ENCODE measurements at regions not wholly inside any gene's neighbourhood (a gene's known extent, or its start where the extent isn't known, plus 50 kb on each side); places are given as distances from the start of the nearest gene placed in this dataset.

DNA sequence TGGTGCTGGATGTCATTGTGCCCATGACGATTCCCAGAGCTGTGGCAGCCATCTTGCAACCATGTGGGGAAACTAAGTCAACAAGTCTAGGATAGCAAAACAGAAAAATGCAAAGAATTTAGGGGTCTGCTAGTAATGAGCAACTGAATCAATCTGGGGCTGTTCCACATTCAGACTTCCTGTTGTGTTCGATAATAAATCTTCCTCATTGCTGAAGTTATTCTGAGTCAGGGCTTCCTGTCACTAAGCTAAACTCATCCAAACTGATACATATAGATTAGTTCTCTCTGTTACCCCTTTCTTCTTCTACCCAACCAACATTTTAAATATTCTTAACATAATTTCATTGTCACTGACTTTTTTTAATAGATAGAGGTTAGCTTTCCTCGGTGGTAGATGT, 205.9 kb downstream of the HACE1 start:
- no peaks in the 10 kb centered on the region for H3K27me3 ChIP-seq
- 67% methylated on average over 3 of the region's 3 CpGs for whole genome bisulfite sequencing
- intact Hi-C loops (cut with DNase I): no loop called here
- no peaks in the 10 kb centered on the region for H3K4me1 ChIP-seq
- no peak overlapping the region for H3K4me3 ChIP-seq
- peaks cover 0 to 3% (median 0%) of the 10 kb centered on the region in 4 donors for H3K9me3 ChIP-seq
- H3K27ac ChIP-seq (replicated peaks in 1 of 4): no peak overlapping the region
- TF ChIP-seq, protein P1, sequence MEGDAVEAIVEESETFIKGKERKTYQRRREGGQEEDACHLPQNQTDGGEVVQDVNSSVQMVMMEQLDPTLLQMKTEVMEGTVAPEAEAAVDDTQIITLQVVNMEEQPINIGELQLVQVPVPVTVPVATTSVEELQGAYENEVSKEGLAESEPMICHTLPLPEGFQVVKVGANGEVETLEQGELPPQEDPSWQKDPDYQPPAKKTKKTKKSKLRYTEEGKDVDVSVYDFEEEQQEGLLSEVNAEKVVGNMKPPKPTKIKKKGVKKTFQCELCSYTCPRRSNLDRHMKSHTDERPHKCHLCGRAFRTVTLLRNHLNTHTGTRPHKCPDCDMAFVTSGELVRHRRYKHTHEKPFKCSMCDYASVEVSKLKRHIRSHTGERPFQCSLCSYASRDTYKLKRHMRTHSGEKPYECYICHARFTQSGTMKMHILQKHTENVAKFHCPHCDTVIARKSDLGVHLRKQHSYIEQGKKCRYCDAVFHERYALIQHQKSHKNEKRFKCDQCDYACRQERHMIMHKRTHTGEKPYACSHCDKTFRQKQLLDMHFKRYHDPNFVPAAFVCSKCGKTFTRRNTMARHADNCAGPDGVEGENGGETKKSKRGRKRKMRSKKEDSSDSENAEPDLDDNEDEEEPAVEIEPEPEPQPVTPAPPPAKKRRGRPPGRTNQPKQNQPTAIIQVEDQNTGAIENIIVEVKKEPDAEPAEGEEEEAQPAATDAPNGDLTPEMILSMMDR (IDR thresholded peaks at IDR 0.05): no peak
- TF ChIP-seq POLR2A (IDR thresholded peaks at IDR 0.05; ENCODE audit: low read depth) (no peak), POLR2AphosphoS5 (IDR thresholded peaks at IDR 0.05) (no peak), EP300 (IDR thresholded peaks at IDR 0.05) (no peak)
- DNase-seq (ENCODE audit: extremely low spot score): no peak
- H3K36me3 ChIP-seq: no peaks in the 10 kb centered on the region

DNA sequence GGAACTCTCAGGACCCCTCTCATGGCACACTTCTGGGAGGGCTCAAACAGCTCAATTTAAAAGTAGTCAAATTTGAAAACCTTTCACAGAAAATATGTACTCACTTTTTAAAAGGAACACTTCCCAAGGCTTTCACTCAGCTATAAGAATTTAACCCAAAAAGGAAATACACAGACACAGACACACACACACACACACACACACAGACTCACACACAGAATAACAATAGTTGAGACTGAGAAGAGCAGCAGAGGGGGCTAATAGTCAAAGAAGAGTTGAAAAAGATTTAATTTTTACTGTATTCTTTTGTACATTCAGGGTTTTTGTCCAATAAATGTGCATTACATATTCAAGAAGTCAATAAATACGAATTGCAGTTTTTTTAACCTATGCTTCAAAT, 211.4 kb downstream of the HACE1 start:
- intact Hi-C loops (cut with DNase I): no loop called here
- Histone ChIP-seq H3K4me1 (no peaks in the 10 kb centered on the region), H3K27ac (replicated peaks in 1 of 4) (no peak overlapping the region), H3K9me3 (no peaks in the 10 kb centered on the region), H3K27me3 (no peaks in the 10 kb centered on the region), H3K36me3 (no peaks in the 10 kb centered on the region), H3K4me3 (no peak overlapping the region)
- 94% methylated on average over 1 of the region's 1 CpG for WGBS
- no peak for TF ChIP-seq EP300 (IDR thresholded peaks at IDR 0.05)
- no peak for TF ChIP-seq POLR2A (IDR thresholded peaks at IDR 0.05; ENCODE audit: low read depth)
- no peak for TF ChIP-seq POLR2AphosphoS5 (IDR thresholded peaks at IDR 0.05)
- TF ChIP-seq, protein P1 (IDR thresholded peaks at IDR 0.05): no peak
- no peak for DNase-seq (ENCODE audit: extremely low spot score)

DNA sequence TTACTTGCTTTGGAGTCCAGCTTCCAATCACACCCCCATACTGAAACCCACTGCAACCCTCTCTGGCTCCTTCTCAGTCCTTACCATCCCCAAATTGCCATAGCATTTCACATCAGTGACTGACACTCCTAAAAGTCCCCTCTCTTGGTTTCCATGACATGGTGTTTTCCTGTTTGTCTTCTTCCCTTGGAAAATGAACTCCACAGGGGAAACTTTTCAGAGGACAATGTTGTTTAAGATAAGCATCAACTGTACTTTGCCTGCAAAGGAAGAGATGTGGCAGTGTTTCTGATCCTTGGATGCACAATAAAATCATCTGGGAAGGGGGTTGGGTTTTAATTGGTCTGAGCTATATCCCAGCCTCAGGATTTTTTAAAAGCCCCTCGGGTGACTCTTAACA, 214.9 kb downstream of the HACE1 start:
- no peak for TF ChIP-seq POLR2AphosphoS5 (IDR thresholded peaks at IDR 0.05)
- TF ChIP-seq, protein P1 (IDR thresholded peaks at IDR 0.05): no peak
- no peak for TF ChIP-seq POLR2A (IDR thresholded peaks at IDR 0.05; ENCODE audit: low read depth)
- no peak for TF ChIP-seq EP300 (IDR thresholded peaks at IDR 0.05)
- Histone ChIP-seq H3K36me3 (no peaks in the 10 kb centered on the region), H3K27ac (replicated peaks in 1 of 4) (peak overlapping the region in 2 of 4 donors; percentile 4 to 26), H3K4me3 (no peak overlapping the region), H3K4me1 (peaks cover 0 to 5% (median 0%) of the 10 kb centered on the region in 4 donors), H3K9me3 (no peaks in the 10 kb centered on the region), H3K27me3 (no peaks in the 10 kb centered on the region)
- intact Hi-C loops (cut with DNase I): no loop called here
- WGBS: 100% methylated on average over 1 of the region's 1 CpG
- no peak for DNase-seq (ENCODE audit: extremely low spot score)

DNA sequence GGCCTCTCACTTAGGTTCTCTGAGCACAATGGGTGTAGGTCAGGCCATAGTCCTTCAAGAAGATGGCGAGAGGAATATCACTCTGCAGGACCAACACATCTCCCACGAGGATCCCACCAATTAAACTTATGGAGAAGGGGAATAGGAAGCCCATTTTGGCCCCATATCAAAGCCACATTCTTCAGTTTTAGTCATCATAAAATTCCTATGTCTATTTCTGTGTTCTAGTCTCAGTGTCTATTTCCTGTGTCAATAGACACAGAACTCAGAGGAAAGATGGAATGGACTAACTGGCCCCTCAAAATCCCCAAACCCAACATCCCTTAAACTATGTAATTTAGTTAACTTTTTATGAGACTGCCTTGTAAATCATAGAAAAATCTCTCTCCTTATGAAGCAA, 216.8 kb downstream of the HACE1 start:
- no peaks in the 10 kb centered on the region for H3K27me3 ChIP-seq
- intact Hi-C loops (cut with DNase I): no loop called here

More for the DNA sequence above, 216.8 kb downstream of the HACE1 start:
- 86% methylated on average over 2 of the region's 2 CpGs for WGBS
- Histone ChIP-seq H3K9me3 (no peaks in the 10 kb centered on the region), H3K36me3 (no peaks in the 10 kb centered on the region), H3K4me1 (peaks cover 6 to 15% (median 10%) of the 10 kb centered on the region in 4 donors), H3K27ac (replicated peaks in 1 of 4) (no peak overlapping the region), H3K4me3 (no peak overlapping the region)
- TF ChIP-seq, protein P1 (IDR thresholded peaks at IDR 0.05): no peak
- TF ChIP-seq POLR2A (IDR thresholded peaks at IDR 0.05; ENCODE audit: low read depth) (no peak), POLR2AphosphoS5 (IDR thresholded peaks at IDR 0.05) (no peak), EP300 (IDR thresholded peaks at IDR 0.05) (no peak)
- DNase-seq (ENCODE audit: extremely low spot score): no peak

Data from esophagus muscularis mucosa (tissue), 4 donors.